ENCODE measurements at regions not wholly inside any gene's neighbourhood (a gene's known extent, or its start where the extent isn't known, plus 50 kb on each side); places are given as distances from the start of the nearest gene placed in this dataset.

GRCh38 chr17:53996890-53997289, 174.2 kb downstream of the KIF2B start:
- Mint-ChIP-seq H3K36me3 (ENCODE audit: low read depth) (no peaks in the 10 kb centered on the region), H3K4me1 (ENCODE audit: low read depth) (no peaks in the 10 kb centered on the region), H3K4me3 (no peak overlapping the region), H3K27me3 (ENCODE audit: insufficient read depth) (no peaks in the 10 kb centered on the region), H3K27ac (no peak overlapping the region), H3K9me3 (peaks cover 45% of the 10 kb centered on the region)
- TF ChIP-seq CTCF (IDR thresholded peaks at IDR 0.05) = no peak
- no peak for DNase-seq

GRCh38 chr17:54007855-54008254, 185.1 kb downstream of the KIF2B start:
- no peak for DNase-seq
- no peaks in the 10 kb centered on the region for H3K4me1 Mint-ChIP-seq (ENCODE audit: low read depth)
- H3K9me3 Mint-ChIP-seq = peaks cover 48% of the 10 kb centered on the region
- no peak overlapping the region for H3K4me3 Mint-ChIP-seq
- no peaks in the 10 kb centered on the region for H3K27me3 Mint-ChIP-seq (ENCODE audit: insufficient read depth)
- no peak for TF ChIP-seq CTCF (IDR thresholded peaks at IDR 0.05)
- H3K27ac Mint-ChIP-seq = no peak overlapping the region
- H3K36me3 Mint-ChIP-seq (ENCODE audit: low read depth) = no peaks in the 10 kb centered on the region; the same call in 1 of the 2 replicates

DNA sequence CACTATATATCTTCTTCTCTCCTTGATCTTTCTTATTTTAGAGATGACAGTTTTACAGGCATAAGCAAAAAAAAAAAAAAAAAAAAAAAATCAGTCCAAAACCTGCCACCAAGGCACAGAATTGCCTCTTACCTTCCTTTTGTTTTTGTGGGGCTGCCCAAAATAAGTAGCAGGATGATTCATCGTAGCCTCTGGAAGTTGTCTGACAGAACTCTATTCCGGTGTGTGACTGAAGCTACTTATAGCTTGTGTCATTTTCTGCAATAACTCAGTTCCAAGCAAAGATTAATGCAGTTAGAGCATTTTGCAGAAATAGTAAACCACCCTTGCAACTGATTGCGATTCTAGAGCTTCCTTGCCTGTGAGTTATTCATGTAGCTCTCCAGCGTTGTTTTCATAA, 186.8 kb downstream of the KIF2B start:
- Mint-ChIP-seq H3K36me3 (ENCODE audit: low read depth) (no peaks in the 10 kb centered on the region; the same call in 1 of the 2 replicates), H3K9me3 (peaks cover 51% of the 10 kb centered on the region), H3K27me3 (ENCODE audit: insufficient read depth) (no peaks in the 10 kb centered on the region), H3K4me3 (no peak overlapping the region), H3K27ac (no peak overlapping the region), H3K4me1 (ENCODE audit: low read depth) (no peaks in the 10 kb centered on the region)
- no peak for TF ChIP-seq CTCF (IDR thresholded peaks at IDR 0.05)
- DNase-seq = no peak

- no peaks in the 10 kb centered on the region for H3K4me1 Mint-ChIP-seq (ENCODE audit: low read depth)
- no peak for TF ChIP-seq CTCF (IDR thresholded peaks at IDR 0.05)
- no peaks in the 10 kb centered on the region for H3K27me3 Mint-ChIP-seq (ENCODE audit: insufficient read depth)
- no peak overlapping the region for H3K4me3 Mint-ChIP-seq
- no peak overlapping the region for H3K27ac Mint-ChIP-seq
- no peak for DNase-seq
- H3K9me3 Mint-ChIP-seq = peaks cover 42% of the 10 kb centered on the region
- peaks cover 5% of the 10 kb centered on the region for H3K36me3 Mint-ChIP-seq (ENCODE audit: low read depth)
Observed at GRCh38 chr17:54013072-54013471, 190.3 kb downstream of the KIF2B start.

DNA sequence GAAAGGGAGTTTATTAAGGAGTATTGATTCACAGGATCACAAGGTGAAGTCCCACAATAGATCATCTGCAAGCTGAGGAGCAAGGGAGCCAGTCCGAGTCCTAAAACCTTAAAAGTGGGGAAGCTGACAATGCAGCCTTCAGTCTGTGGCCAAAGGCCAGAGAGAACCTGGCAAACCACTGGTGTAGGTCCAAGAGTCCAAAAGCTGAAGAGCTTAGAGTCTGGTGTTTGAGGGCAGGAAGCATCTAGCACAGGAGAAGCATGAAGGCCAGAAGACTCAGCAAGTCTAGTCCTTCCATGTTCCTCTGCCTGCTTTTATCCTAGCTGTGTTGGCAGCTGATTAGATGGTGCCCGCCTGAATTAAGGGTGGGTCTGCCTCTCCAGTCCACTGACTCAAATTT, 193.0 kb downstream of the KIF2B start:
- H3K27ac Mint-ChIP-seq = no peak overlapping the region
- H3K4me3 Mint-ChIP-seq = no peak overlapping the region
- TF ChIP-seq CTCF (IDR thresholded peaks at IDR 0.05) = no peak
- no peaks in the 10 kb centered on the region for H3K27me3 Mint-ChIP-seq (ENCODE audit: insufficient read depth)
- H3K9me3 Mint-ChIP-seq = peaks cover 42% of the 10 kb centered on the region
- no peaks in the 10 kb centered on the region for H3K4me1 Mint-ChIP-seq (ENCODE audit: low read depth)
- peaks cover 5% of the 10 kb centered on the region; the same call in 1 of the 2 replicates for H3K36me3 Mint-ChIP-seq (ENCODE audit: low read depth)
- DNase-seq = no peak

DNA sequence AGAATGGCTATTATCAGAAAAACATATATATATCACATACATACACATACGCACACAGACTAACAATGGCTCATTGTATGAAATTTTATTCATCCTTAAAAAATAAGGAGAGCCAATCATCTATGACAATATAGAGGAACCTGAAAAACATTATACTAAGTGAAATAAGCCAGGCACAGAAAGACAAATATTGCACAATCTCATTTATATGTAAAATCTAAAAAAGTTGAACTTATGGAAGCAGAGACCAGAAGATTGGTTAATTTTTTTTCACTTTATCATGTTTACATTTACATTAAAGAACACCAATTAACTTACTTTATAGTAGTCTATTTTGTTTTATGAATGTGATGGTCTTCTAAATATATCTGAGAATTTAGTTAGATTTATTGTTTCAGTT, 198.7 kb downstream of the KIF2B start:
- H3K36me3 Mint-ChIP-seq (ENCODE audit: low read depth) = no peaks in the 10 kb centered on the region
- no peaks in the 10 kb centered on the region for H3K4me1 Mint-ChIP-seq (ENCODE audit: low read depth)
- peaks cover 52% of the 10 kb centered on the region for H3K9me3 Mint-ChIP-seq
- H3K4me3 Mint-ChIP-seq = no peak overlapping the region
- H3K27me3 Mint-ChIP-seq (ENCODE audit: insufficient read depth) = no peaks in the 10 kb centered on the region
- no peak overlapping the region for H3K27ac Mint-ChIP-seq
- TF ChIP-seq CTCF (IDR thresholded peaks at IDR 0.05) = no peak
- no peak for DNase-seq
